Endothelial cell of umbilical vein (primary cell): ENCODE measurements at regions not wholly inside any gene's neighbourhood (a gene's known extent, or its start where the extent isn't known, plus 50 kb on each side); places are given as distances from the start of the nearest gene placed in this dataset.

Source experiments
- BruUV-seq: library from RNA; stranded (reverse); fragments of 400-500 nt; replicated peaks from 2 replicates; lab custom pipeline; 2021; lab: Mats Ljungman, UMichigan
- CTCF ChIA-PET: fragments of 300-600, 350-600 bp; sonication (Branson Sonifier 250); formaldehyde crosslinking; loops from one replicate; lab custom pipeline; 2021; ENCODE audit warnings: antibody characterized with exemption, inconsistent platforms; lab: Charles Lee
- POLR2A ChIA-PET: fragments of 300-600, 350-600 bp; sonication (Branson Sonifier 250); formaldehyde crosslinking; loops from one replicate; lab custom pipeline; 2021; ENCODE audit warnings: antibody characterized with exemption, inconsistent platforms; lab: Charles Lee
- DNase-seq: peaks from one replicate; pipeline ENCODE4 v3.0.0-alpha.2; 2011; ENCODE audit warnings: low read depth, low spot score
- FAIRE-seq: peaks from 2 replicates; lab custom pipeline; 2011; peaks lifted over from hg19 to GRCh38; lab: Jason Lieb, UNC
- H2AFZ ChIP-seq: 2 replicates; pipeline ENCODE4 v1.6.0; 2012; ENCODE audit warnings: low read depth, low read length, control low read depth, inconsistent platforms
- H3K27ac ChIP-seq: 2 replicates; pipeline ENCODE4 v1.5.1; 2011; ENCODE audit warnings: low read depth, mild to moderate bottlenecking, control low read depth, low read length, moderate library complexity; ENCODE audit not compliant: insufficient read depth
- H3K27me3 ChIP-seq, 2 experiments: 2 replicates each; pipeline versions ENCODE4 v1.6.0 to v1.6.1; 2011; ENCODE audit warnings: low read length in 2 of 2, mixed read lengths in 1 of 2; ENCODE audit not compliant: control insufficient read depth in 2 of 2, insufficient read depth in 2 of 2
- H3K36me3 ChIP-seq, 2 experiments: 2 replicates in 1 of 2; 3 replicates in 1 of 2; pipeline ENCODE4 v1.5.1; 2011; ENCODE audit warnings: low read length in 2 of 2, mild to moderate bottlenecking in 1 of 2, moderate library complexity in 1 of 2; ENCODE audit not compliant: control insufficient read depth in 2 of 2, insufficient read depth in 2 of 2; ENCODE audit errors: extremely low read depth in 1 of 2
- H3K4me1 ChIP-seq: 3 replicates; pipeline ENCODE4 v1.5.1; 2011; ENCODE audit warnings: mild to moderate bottlenecking, low read length; ENCODE audit not compliant: control insufficient read depth, insufficient read depth; ENCODE audit errors: extremely low read depth
- H3K4me2 ChIP-seq: 2 replicates; pipeline ENCODE4 v1.6.1; 2011; ENCODE audit warnings: low read length, control low read depth, mixed read lengths; ENCODE audit not compliant: insufficient read depth
- H3K4me3 ChIP-seq, 3 experiments: fragments of 200-600 bp in 1 of 3; sonication (generic), shearing (Covaris generic) in 1 of 3; replicated peaks in 1 of 3; 2 replicates each; pipeline ENCODE4 v1.5.1; 2011 to 2016; ENCODE audit warnings: control low read depth in 3 of 3, low read length in 3 of 3, mild to moderate bottlenecking in 2 of 3, inconsistent platforms in 1 of 3, low read depth in 1 of 3, moderate library complexity in 1 of 3; ENCODE audit not compliant: insufficient read depth in 1 of 3
- H3K79me2 ChIP-seq: 2 replicates; pipeline ENCODE4 v1.6.0; 2012; ENCODE audit warnings: low read length, inconsistent platforms; ENCODE audit not compliant: control insufficient read depth, insufficient read depth
- H3K9ac ChIP-seq: replicated peaks from 2 replicates; pipeline ENCODE3; 2011; ENCODE audit warnings: low read length, control low read depth; ENCODE audit not compliant: insufficient read depth; ENCODE audit errors: extremely low read depth
- H3K9me1 ChIP-seq: replicated peaks from 3 replicates; pipeline ENCODE4 v1.6.0; 2011; ENCODE audit warnings: mild to moderate bottlenecking, low read length; ENCODE audit not compliant: control insufficient read depth, insufficient read depth; ENCODE audit errors: extremely low read depth
- H3K9me3 ChIP-seq: replicated peaks from 2 replicates; pipeline ENCODE4 v1.5.1; 2012; ENCODE audit warnings: low read length, inconsistent platforms; ENCODE audit not compliant: control insufficient read depth, insufficient read depth
- H4K20me1 ChIP-seq: replicated peaks from 2 replicates; pipeline ENCODE3; 2011; ENCODE audit warnings: mild to moderate bottlenecking, low read length; ENCODE audit not compliant: control insufficient read depth, insufficient read depth; ENCODE audit errors: extremely low read depth
- FOS ChIP-seq: IDR thresholded peaks from 2 replicates; pipeline ENCODE4 v1.6.1; 2011; ENCODE audit warnings: mild to moderate bottlenecking, low read length, moderate library complexity, borderline replicate concordance; ENCODE audit not compliant: insufficient read depth
- MYC ChIP-seq: IDR thresholded peaks from one replicate; pipeline ENCODE4 v1.6.1; 2011; ENCODE audit warnings: mild to moderate bottlenecking, low read depth, low read length
- dilution Hi-C: fragments of 300-500 bp; cut with MboI; formaldehyde crosslinking; loops from one replicate; pipeline ENCODE4 v1.15.0; 2019; ENCODE audit warnings: low sequenced_read_pairs; ENCODE audit not compliant: extremely low pct_ligation_motif_present
- intact Hi-C: fragments of 100-400 bp; cut with micrococcal nuclease; formaldehyde crosslinking; loops from one replicate; pipeline ENCODE4 v1.10.0; 2022
- TF ChIP-seq, protein P1 (sequence below): IDR thresholded peaks from 2 replicates; pipeline ENCODE4 v1.6.1; 2011; ENCODE audit not compliant: insufficient read depth, insufficient read length

DNA sequence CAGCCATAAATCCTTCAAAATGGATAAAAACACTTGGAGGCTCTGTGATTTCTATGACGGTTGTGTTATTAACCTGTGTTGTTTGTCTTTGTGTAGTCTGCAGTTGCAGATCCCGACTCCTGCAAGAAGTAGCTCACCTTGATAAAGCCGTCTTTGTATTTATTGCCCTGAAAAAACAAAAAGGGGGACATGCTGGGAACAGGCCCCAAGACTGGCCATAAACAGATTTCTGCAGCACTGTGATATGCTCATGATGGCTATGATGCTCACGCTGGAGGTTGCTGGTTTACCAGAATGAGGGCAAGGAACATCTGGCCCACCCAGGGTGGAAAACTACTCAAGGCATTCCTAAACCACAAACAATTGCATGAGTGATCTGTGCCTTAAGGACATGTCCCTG, 71.0 kb downstream of the LGALS9 start:
- H4K20me1 ChIP-seq: no peaks in the 10 kb centered on the region
- intact Hi-C loops (loop anchor here (5.0 kb wide), 1 partner anchor 540 kb away; no protein-coding TSS in a partner anchor), dilution Hi-C loops (no loop called here)
- no peak overlapping the region for H3K9ac ChIP-seq
- CTCF ChIA-PET: no interaction called here
- no TSS peak for BruUV-seq
- H3K4me2 ChIP-seq: no peak overlapping the region
- H3K79me2 ChIP-seq: no peaks in the 10 kb centered on the region
- H3K27ac ChIP-seq: no peak overlapping the region
- no peaks in the 10 kb centered on the region for H3K27me3 ChIP-seq
- H3K9me1 ChIP-seq: no peaks in the 10 kb centered on the region
- DNase-seq: no peak
- no peaks in the 10 kb centered on the region for H3K9me3 ChIP-seq
- H2AFZ ChIP-seq: no peak overlapping the region
- POLR2A ChIA-PET: no interaction called here
- H3K36me3 ChIP-seq: no peaks in the 10 kb centered on the region
- TF ChIP-seq FOS (no peak), MYC (no peak)
- TF ChIP-seq, protein P1, sequence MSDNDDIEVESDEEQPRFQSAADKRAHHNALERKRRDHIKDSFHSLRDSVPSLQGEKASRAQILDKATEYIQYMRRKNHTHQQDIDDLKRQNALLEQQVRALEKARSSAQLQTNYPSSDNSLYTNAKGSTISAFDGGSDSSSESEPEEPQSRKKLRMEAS: no peak
- FAIRE-seq: no peak
- H3K4me3 ChIP-seq: no peak overlapping the region
- no peaks in the 10 kb centered on the region for H3K4me1 ChIP-seq
